HG02610 (cell line): ENCODE measurements at regions not wholly inside any gene's neighbourhood (a gene's known extent, or its start where the extent isn't known, plus 50 kb on each side); places are given as distances from the start of the nearest gene placed in this dataset.

Experiments
- ATAC-seq: cut with Tn5 transposase; IDR thresholded peaks from one replicate; pipeline ENCODE4 v1.9.1; 2021; ENCODE audit warnings: mild to moderate bottlenecking, moderate library complexity; ENCODE audit not compliant: unreplicated experiment

DNA sequence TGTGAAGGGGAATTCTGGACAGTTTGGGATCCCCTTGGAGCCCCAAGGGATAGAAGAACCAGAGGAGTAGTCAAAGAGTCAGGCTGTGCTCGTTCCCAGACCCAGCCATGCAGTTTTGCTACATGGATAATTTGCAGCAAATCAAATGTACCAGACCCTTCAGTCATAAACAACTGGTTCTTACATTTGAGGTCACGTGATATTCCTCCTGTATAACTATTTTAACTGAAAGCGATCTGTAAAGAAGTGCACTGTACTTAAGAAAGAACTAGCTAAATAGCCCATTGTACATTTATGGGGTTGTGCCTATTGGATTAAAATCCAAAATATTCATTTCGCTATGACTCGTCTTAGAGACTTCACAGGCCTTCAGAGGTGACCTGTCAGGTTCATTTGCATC lies 550.2 kb upstream of the TENM3 start:
- ATAC-seq, result no peak

DNA sequence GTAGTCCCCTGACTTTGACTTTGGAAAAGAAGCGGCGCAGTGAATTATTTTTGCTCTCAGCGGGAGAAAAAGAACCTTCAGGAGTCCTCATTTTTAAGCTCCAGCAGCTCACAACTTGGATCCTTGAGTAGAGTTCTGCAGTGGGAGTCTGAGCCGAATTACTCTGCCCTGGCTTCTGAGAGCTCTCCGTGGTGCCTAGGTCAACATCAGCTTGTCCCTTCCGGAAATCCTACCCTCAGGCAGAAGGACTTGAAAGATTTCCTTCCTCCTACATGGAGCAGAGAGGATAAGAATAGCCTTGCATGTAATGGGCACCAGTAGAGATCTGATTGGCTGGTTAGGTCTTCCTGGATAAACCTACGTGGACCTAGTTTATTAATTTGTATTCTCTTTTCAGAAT lies 549.7 kb upstream of the TENM3 start:
- no peak for ATAC-seq

DNA sequence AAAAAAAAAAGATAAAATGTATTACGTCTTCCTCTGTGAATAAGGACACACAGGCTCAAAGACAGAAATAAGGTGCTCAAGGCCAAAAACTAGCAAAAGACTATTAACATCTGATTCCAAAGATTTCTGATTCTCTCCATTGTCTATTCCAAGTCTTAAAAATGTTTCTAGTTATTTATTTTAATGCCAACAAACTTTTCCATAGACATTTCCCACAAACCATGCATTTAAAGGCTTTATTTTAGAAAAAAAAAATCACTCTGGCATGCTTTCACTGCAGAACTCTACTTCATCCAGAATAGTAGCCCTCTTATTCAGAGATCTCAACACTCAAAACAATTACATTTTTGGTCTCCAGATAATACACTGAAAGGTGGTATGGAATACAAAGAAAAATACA lies 545.0 kb upstream of the TENM3 start:
- ATAC-seq, result no peak

DNA sequence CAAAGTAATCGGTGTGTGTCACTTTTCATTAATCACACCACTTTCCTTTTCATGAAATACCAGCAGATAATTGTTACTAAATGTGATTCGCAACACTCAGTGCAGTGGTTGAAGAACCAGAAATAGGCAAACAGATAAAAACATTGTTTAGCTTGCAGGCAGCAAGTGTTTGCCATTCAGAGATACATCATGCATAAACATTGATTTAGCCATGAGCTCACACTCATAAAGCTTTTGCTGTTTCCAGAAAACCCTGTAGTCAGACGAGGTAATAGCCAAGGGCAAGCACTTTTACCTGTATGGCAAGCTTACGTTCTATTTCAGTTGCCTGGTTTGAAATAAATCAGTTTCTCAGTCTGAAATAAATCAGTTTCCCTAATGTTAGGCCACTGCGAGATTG lies 542.0 kb upstream of the TENM3 start:
- ATAC-seq, result no peak

DNA sequence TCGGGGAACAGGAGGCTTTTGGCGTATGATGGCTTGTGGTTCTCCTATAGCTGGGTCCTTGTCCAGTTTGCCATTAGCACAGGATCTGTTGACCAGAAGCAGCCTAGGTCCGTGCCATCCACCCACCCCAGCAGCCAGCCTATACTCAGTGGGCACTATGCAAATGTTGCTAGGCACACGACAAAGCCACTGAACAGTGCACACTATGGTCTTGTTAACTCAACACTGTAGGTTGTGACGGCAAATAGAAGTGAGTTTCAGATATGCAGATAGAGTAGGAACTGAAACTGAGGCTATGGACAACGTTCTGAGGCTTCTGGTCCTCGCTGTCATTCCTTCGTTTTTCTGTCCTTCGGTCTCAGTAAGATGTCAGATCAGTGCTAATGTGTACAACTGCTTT lies 541.3 kb upstream of the TENM3 start:
- no peak for ATAC-seq

DNA sequence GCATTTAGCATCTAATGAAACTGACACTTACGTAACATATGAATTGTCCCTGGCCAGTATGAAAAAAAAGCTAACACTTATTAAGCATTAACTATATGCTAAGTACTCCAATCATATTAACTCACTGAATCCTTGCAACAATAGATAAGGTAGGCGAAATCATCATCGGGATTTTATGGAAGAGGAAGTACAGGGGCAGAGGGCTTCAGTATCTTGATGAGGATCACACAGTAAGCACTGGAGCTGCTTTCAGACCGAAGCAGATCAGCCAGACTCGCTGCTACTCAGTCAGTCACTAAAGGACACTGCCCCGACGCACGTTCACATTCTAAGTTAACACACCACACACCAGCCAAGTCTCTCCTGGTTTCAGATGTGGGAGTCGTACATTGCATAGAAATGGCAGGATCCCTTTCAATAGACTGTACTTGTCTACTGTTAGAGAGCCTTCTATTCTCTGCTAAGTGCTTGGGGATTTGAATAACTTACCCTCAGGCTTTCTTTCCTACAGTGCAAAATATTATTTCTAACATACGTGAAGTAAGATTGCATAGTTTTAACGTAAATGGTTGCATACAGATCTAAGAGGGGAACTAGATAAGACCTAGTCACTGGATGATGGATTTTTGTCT lies 540.2 kb upstream of the TENM3 start:
- no peak for ATAC-seq

DNA sequence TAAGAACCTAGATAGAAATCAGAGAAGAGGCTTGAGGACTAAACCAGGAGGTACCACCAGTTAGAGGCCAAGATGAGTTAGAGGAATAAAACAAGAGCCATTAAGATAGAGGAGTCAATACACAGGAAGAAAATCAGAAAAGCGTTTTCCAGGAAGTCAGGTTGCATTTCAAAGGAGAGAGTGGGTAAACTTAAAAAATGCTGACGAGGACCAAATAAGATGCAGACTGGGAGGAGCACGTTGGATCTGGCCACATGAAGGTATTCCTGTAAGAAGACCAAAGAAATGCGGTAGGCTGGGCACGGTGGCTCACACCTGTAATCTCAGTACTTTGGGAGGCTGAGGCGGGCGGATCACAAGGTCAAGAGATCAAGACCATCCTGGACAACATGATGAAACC lies 533.1 kb upstream of the TENM3 start:
- ATAC-seq, result no peak

DNA sequence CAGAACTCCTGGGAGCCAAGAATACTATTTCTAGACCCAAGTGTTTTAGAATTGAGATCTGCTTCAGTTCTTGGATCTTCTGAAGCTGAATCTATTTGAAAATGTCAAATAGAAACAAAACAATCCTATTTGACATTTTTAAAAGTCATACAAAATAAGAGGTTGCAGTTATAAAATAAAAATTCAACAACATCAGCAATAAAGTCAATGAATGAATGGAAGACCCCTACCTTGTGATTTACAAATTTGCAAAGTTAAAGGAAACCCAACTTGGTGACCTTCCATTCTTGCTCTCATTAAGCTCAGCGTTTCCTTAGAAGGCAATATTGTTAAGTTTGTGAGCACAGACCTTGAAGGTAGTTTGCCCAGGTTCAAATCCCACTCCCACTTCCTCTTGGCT lies 531.8 kb upstream of the TENM3 start:
- ATAC-seq, result no peak

DNA sequence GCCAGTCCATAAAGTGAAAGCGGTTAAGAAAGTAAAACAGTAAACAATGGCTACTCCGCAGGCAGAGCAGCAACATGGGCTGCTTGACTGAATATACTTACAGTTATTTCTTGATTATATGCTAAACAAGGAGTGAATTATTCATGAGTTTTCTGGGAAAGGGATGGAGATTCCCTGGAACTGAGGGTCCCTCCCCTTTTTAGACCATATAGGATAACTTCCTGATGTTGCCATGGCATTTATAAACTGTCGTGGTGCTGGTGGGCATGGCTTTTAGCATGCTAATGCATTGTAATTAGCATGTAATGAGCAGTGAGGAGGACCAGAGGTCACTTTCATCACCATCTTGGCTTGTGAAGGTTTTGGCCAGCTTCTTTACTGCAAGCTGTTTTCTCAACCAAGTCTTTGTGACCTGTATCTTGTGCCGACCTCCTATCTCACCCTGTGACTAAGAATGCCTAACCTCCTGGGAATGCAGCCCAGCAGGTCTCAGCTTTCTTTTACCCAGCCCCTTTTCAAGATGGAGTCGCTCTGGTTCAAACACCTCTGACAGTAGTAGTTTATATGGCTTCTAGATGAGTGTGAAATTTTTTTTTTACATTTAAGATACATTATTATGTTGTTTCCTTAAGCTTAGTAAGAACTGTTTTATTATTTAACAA lies 514.8 kb upstream of the TENM3 start:
- no peak for ATAC-seq

DNA sequence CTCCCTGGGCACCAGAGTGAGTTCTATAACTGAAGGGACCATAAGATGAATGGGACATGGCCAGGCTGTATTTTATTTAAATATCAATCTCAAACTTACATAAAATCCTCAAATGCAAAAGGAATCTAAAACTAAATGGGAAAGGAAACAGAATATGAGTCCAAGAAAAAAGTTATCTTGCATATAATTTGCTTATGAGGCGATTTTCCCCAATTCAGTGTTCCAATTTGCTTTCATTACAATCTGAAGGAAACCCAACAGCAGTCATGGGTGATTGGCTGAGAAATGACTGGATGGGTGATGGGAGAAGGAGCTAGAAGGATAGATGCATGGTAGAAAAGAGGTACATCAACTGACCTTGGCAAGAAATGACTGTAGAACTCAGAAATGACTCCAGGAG lies 511.3 kb upstream of the TENM3 start:
- ATAC-seq, result no peak

DNA sequence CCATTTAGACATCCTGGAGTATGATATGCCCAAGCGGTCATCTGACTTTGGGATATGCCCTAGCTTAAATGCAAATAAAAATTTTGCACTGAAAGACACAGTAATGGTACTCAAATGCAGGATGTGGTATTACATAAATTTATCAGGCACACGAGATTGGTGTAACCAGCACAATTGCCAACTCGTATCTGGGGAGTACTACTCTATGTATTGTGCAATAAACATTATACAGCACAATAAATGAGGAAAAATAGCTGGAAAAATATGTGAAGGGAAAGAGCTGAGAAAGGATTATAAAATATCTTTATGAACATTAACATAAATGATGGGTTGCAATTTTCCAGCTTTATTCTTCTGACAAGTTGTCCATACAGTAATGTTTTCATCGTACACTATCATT lies 505.5 kb upstream of the TENM3 start:
- no peak for ATAC-seq

DNA sequence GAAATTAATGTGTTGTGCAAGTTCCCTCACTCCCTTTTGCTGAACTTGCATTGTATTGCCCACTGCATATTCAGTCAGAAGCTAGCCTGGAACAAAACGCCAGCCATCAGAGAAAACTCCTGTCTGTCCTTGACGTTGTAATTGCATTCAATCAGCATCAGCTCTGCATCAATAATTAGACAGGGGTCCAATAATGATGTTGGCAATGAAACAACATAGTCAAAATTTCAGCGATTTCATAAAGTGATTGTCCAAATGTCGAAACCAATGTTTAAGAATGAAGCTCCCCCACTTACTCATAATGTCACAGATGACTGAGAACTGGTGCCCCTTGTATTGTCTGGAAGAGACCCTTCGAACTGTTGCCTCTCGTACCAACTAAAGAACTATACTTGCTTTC lies 504.2 kb upstream of the TENM3 start:
- ATAC-seq, result no peak

DNA sequence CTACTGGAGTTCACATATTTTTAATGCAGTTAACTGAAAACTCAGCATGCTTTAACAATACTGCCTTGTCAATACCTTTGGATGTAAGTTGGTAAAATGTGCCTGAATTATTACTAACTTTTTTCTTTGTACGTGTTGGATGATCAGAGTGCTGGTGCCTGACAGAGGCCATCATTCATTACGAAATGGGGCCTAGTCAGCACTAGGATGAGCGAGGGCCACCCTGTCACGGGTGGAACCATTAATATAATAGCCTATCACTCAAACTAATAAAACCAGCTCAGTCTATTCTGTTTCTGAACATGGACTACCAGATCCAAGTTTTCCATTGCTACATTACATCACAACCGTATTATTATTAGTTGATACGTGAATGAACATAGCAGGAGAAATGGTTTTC lies 501.7 kb upstream of the TENM3 start:
- ATAC-seq, result no peak

DNA sequence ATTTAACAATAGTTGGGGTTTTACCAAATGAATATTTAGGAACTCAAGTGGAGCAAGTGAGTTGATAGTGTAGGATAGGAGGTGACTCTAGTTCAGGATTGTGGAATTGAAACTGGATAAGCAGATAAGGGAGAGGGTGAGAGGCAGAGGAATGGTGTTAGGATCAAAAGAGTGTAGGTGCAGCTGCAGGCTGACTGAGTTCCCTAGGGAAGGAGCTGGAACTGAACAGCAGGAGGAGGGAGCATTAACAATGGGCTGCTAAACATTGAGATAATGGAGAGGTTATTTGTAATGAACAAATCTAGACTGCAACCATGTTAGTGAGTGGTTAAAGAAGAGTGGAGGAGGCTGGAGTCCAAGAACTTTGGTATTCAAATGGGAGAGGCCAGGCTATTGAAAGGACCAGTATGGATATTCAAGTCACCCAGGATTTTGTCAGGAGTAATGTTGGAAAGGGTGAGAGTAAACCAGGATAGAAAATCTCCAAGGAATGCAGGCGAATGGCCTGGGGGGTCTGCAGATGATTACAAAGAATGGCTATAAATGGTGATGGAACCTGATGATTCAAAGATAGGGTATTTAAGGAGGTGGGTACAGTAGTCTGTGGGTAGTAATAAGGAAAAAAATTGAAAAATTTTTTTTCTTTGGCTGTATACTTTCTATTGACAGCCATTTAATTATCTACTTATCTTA lies 497.1 kb upstream of the TENM3 start:
- no peak for ATAC-seq

DNA sequence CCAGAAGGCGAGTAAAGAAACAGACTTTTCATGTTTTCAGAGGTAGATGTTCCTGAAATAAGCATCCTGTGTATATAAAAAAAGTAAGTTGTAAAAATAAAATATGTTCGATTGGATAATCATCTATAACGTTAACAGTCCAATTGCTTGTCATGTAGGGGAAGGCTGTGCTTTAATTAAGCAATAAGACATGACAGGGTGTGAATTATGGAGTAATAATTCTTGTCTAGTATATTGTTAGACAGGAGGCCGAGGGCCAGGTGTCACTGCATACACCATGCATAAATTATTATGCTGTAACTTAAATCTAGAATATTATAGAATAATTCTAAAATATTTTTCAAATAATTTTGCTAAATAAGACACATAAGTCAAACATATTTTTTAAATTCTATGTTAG lies 494.6 kb upstream of the TENM3 start:
- ATAC-seq, result no peak

DNA sequence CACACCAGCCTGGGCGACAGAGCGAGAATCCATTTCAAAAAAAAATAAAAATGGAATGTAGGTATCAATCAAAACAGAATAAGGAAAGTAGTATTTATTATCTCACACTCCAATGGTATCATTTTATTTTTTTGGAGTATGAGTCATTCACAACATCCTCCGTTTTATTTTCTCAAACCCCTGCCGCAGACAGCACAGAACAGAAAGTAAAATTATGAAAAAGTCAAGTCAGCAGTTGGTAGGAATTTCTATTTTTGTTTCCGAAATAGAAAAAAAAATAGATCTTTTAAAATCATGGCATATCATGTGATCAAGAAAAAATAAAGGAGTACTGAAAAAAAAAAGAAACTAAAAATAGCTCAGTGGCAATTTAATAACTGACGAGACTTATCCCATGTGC lies 490.7 kb upstream of the TENM3 start:
- no peak for ATAC-seq

DNA sequence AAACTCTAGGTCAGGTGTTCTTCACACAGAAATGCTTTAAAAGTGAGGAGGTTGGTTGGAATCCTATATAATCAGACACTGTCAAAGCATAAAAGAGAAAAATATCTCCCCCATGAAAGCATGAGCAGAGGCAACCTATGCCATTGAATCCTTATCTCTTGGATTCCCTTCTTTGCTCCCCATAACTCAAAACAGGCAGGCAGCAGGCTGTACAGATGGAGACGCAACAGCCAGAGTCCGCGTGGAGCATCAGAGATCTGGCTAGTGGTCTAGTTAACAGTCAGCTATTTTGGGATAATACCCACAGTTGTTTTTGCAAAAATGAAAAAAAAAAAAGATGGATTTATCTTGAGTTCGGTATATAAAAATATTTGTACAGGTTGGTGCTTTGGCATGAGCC lies 490.0 kb upstream of the TENM3 start:
- no peak for ATAC-seq

DNA sequence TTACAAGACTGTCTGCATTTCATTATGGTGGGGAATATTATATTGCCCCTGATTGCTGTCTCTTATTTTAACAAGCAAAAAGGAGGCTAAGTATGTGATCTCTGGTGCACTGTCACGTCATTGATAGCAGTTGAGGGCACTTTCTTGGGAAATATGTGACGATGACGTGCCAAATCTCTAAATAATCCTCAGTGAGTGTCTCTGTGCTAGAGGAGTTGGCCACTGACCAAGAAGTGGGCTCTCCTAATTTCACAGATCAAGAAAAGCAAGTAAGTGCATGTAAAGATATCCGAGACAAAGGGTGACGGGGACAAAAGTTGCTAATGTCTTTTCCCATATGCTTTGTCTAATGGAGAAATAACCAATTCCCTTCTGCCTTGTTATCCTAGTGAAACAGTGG lies 487.4 kb upstream of the TENM3 start:
- ATAC-seq, result no peak

DNA sequence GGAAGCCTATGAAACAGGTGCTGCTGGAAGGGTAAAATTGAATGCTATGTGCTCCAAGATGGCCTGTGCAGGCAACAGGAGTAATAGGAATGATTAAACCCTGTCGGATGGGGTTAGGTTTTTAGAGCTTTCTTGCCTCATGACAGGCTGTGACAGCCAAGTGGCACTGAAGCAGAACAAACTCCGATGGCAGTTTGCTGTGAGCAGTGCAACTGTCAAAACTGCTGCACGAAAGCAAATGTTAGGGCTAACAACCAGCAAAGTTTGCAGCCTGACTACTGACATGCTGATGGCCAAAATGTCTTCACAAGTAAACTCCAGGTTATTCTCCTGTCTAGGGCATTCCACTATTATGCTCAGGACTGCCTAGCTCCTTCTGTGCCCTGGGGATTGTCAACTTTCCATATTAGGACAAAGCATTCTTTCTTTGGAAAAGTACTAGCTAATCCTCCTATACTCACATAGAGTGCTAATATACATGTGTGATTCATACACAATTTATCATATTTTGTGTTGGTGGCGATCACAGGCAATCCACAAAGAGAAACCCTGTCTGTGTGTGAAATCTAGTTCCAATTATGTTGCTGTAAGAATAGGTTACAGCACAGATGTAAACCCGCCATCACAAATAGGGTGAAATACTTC lies 486.6 kb upstream of the TENM3 start:
- no peak for ATAC-seq

DNA sequence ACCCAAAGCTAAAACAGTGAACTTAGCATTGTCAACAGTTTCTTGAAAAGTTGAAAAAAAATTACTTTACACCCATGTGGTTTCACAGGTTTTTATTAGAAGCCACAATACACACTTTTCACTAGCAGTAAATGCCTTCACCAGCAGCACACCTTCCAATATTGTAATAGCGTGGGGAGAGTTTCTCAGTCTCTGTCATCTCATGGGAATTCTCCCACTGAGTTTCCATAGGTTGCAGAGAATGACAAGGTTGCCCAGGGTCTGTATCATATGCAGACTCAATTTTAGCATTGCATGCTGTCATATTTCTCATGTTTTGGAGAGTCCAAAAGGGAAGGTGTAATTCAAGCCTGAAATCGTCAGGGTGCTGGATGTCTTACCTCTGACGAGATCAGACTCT lies 486.1 kb upstream of the TENM3 start:
- no peak for ATAC-seq

DNA sequence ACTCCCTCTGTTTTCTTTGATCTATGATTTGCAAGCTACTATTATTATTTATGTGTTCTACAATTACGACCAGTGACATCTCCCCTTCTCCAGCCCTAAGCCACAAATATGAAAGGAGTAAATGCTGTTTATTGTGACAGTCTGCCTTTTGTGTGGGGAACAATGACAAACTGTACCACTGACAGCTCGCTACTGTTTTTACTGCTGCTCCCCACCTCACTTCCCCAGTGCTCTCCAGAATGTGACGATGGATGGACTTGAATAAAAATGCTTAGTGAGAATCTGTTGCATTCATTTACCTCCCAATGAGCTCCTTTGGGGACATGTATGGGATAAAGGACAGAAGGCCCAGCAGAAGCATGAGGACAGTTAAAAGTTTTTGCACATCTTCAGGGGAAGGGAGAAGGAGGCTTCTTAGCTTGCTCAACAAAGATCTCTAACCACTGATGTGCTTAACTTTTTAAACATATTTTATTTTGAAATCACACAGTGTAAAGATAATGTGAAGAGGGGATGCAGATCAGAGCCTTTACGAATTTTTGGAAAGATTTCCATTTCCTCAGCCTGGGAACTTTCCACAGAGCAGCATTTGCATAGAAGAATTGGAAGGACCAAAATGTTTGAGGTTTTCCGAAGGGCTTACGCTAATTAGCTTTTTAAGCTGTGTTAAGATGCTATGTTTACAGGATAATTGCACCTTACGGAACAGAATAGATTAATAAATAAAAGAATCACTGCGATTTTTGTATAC lies 485.1 kb upstream of the TENM3 start:
- no peak for ATAC-seq
